H9 (cell line): ENCODE measurements at regions not wholly inside any gene's neighbourhood (a gene's known extent, or its start where the extent isn't known, plus 50 kb on each side); places are given as distances from the start of the nearest gene placed in this dataset.

Experiments used
- DNase-seq: peaks from one replicate; pipeline ENCODE4 v3.0.0-alpha.2; 2017
- H2AFZ ChIP-seq: one replicate; pipeline ENCODE4 v1.6.1; 2013; ENCODE audit warnings: mild to moderate bottlenecking, low read length, control low read depth, moderate library complexity
- H2AK5ac ChIP-seq: 2 replicates; pipeline ENCODE4 v1.6.1; 2013; ENCODE audit warnings: low read length, control low read depth, mixed read lengths; ENCODE audit not compliant: insufficient read length
- H2BK120ac ChIP-seq: one replicate; pipeline ENCODE4 v1.6.1; 2013; ENCODE audit warnings: low read depth, mild to moderate bottlenecking, low read length, control low read depth, inconsistent platforms; ENCODE audit not compliant: poor library complexity, severe bottlenecking
- H2BK12ac ChIP-seq: 2 replicates; pipeline ENCODE4 v1.6.1; 2013; ENCODE audit warnings: low read length, control low read depth, mixed read lengths, low read depth; ENCODE audit not compliant: insufficient read length
- H2BK15ac ChIP-seq: 2 replicates; pipeline ENCODE4 v1.6.1; 2013; ENCODE audit warnings: low read depth, low read length, control low read depth
- H2BK20ac ChIP-seq: one replicate; pipeline ENCODE4 v1.6.1; 2013; ENCODE audit warnings: low read depth, mild to moderate bottlenecking, low read length, control low read depth, inconsistent platforms; ENCODE audit not compliant: poor library complexity, severe bottlenecking
- H2BK5ac ChIP-seq: 2 replicates; pipeline ENCODE4 v1.6.1; 2013; ENCODE audit warnings: low read length, control low read depth, mixed read lengths; ENCODE audit not compliant: insufficient read length
- H3K14ac ChIP-seq: 2 replicates; pipeline ENCODE4 v1.6.1; 2013; ENCODE audit warnings: low read length, control low read depth; ENCODE audit not compliant: insufficient read depth
- H3K18ac ChIP-seq: 2 replicates; pipeline ENCODE4 v1.6.1; 2013; ENCODE audit warnings: low read depth, mild to moderate bottlenecking, mixed read lengths, low read length, control low read depth; ENCODE audit not compliant: insufficient read length
- H3K23ac ChIP-seq: 2 replicates; pipeline ENCODE4 v1.6.1; 2013; ENCODE audit warnings: low read length, control low read depth, mixed read lengths, low read depth; ENCODE audit not compliant: insufficient read length
- H3K23me2 ChIP-seq: 2 replicates; pipeline ENCODE4 v1.6.1; 2013; ENCODE audit warnings: low read depth, mild to moderate bottlenecking, mixed read lengths, low read length, control low read depth; ENCODE audit not compliant: insufficient read length, poor library complexity, severe bottlenecking
- H3K27ac ChIP-seq: 2 replicates; pipeline ENCODE4 v1.5.1; 2013; ENCODE audit warnings: low read length, control low read depth, mixed read lengths, low read depth; ENCODE audit not compliant: insufficient read length
- H3K27me3 ChIP-seq: 2 replicates; pipeline ENCODE4 v1.6.1; 2013; ENCODE audit warnings: low read length, control low read depth, inconsistent platforms; ENCODE audit not compliant: insufficient read depth
- H3K4ac ChIP-seq: 2 replicates; pipeline ENCODE4 v1.6.1; 2013; ENCODE audit warnings: low read depth, mild to moderate bottlenecking, control low read depth, inconsistent platforms, low read length, moderate library complexity
- H3K4me1 ChIP-seq: 2 replicates; pipeline ENCODE4 v1.6.1; 2013; ENCODE audit warnings: low read length, control low read depth, inconsistent platforms; ENCODE audit not compliant: insufficient read depth
- H3K4me2 ChIP-seq: 2 replicates; pipeline ENCODE4 v1.6.1; 2013; ENCODE audit warnings: low read length, control low read depth, mixed read lengths; ENCODE audit not compliant: insufficient read length, insufficient read depth
- H3K56ac ChIP-seq: 2 replicates; pipeline ENCODE4 v1.6.1; 2013; ENCODE audit warnings: low read depth, mild to moderate bottlenecking, mixed read lengths, low read length, control low read depth; ENCODE audit not compliant: insufficient read length
- H3K79me1 ChIP-seq: 2 replicates; pipeline ENCODE4 v1.6.1; 2013; ENCODE audit warnings: low read depth, mild to moderate bottlenecking, moderate library complexity, low read length, control low read depth, inconsistent platforms; ENCODE audit not compliant: insufficient read depth, poor library complexity, severe bottlenecking
- H3K79me2 ChIP-seq: 2 replicates; pipeline ENCODE4 v1.6.1; 2013; ENCODE audit warnings: low read length, control low read depth, inconsistent platforms; ENCODE audit not compliant: insufficient read depth
- H3K9ac ChIP-seq: 2 replicates; pipeline ENCODE4 v1.6.1; 2013; ENCODE audit warnings: low read length, control low read depth, mixed read lengths; ENCODE audit not compliant: insufficient read length; ENCODE audit errors: extremely low read depth
- H3K9me3 ChIP-seq: one replicate; pipeline ENCODE4 v1.6.1; 2013; ENCODE audit warnings: low read depth, low read length, inconsistent platforms; ENCODE audit not compliant: control insufficient read depth
- H3T11ph ChIP-seq: one replicate; pipeline ENCODE4 v1.6.1; 2013; ENCODE audit warnings: mild to moderate bottlenecking, low read length, control low read depth, inconsistent platforms
- H4K20me1 ChIP-seq: one replicate; pipeline ENCODE4 v1.6.1; 2013; ENCODE audit not compliant: control insufficient read depth, insufficient read length, insufficient read depth
- H4K5ac ChIP-seq: 2 replicates; pipeline ENCODE4 v1.6.1; 2013; ENCODE audit warnings: low read depth, mild to moderate bottlenecking, mixed read lengths, low read length, control low read depth; ENCODE audit not compliant: insufficient read length
- H4K8ac ChIP-seq: replicated peaks from 2 replicates; pipeline ENCODE4 v1.6.1; 2013; ENCODE audit warnings: low read length, control low read depth, mixed read lengths, low read depth; ENCODE audit not compliant: insufficient read length
- H4K91ac ChIP-seq: 2 replicates; pipeline ENCODE4 v1.6.1; 2013; ENCODE audit warnings: low read depth, mild to moderate bottlenecking, moderate library complexity, mixed read lengths, low read length, control low read depth; ENCODE audit not compliant: insufficient read length
- H3K27ac Mint-ChIP-seq, 3 experiments: 2 replicates in 2 of 3; 3 replicates in 1 of 3; pipeline ENCODE4 v1.8.0; 2020 to 2021; ENCODE audit warnings: mixed read lengths in 3 of 3, mild to moderate bottlenecking in 1 of 3, moderate library complexity in 1 of 3
- H3K27me3 Mint-ChIP-seq: 2 replicates; pipeline ENCODE4 v1.8.0; 2021; ENCODE audit warnings: low read depth, mild to moderate bottlenecking, moderate library complexity, mixed read lengths
- H3K36me3 Mint-ChIP-seq, 3 experiments: 2 replicates in 2 of 3; 3 replicates in 1 of 3; pipeline ENCODE4 v1.8.0; 2020 to 2021; ENCODE audit warnings: low read depth in 3 of 3, mixed read lengths in 3 of 3; ENCODE audit not compliant: insufficient read depth in 1 of 3
- H3K4me1 Mint-ChIP-seq, 2 experiments: 2 replicates each; pipeline ENCODE4 v1.8.0; 2020; ENCODE audit warnings: mixed read lengths in 2 of 2
- H3K4me3 Mint-ChIP-seq, 2 experiments: 2 replicates in 1 of 2; 3 replicates in 1 of 2; pipeline ENCODE4 v1.8.0; 2020 to 2021; ENCODE audit warnings: mild to moderate bottlenecking in 2 of 2, mixed read lengths in 2 of 2, moderate library complexity in 1 of 2
- H3K9me3 Mint-ChIP-seq, 2 experiments: 2 replicates in 1 of 2; 3 replicates in 1 of 2; pipeline ENCODE4 v1.8.0; 2020; ENCODE audit warnings: mild to moderate bottlenecking in 2 of 2, mixed read lengths in 2 of 2, moderate library complexity in 1 of 2
- CTCF ChIP-seq: fragments of 200-600 bp; sonication (generic); conservative IDR thresholded peaks from 3 replicates; pipeline ENCODE4 v1.8.0; 2021; ENCODE audit warnings: antibody characterized with exemption, mild to moderate bottlenecking
- WGBS: extraction: QIAGEN DNeasy Blood & Tissue Kit; methylation state at CpG from one replicate; pipeline ENCODE4 v1.1.7; 2013; ENCODE audit warnings: missing lambda C conversion rate, low lambda C conversion rate, mixed read lengths; ENCODE audit not compliant: insufficient read length; ENCODE audit errors: extremely low coverage; 5-methylcytosine and 5-hydroxymethylcytosine counted together

- H3K27me3 Mint-ChIP-seq, result no peaks in the 10 kb centered on the region
- no peak overlapping the region for H2BK15ac ChIP-seq
- no peaks in the 10 kb centered on the region for H3K9me3 ChIP-seq
- H3K56ac ChIP-seq, result no peak overlapping the region
- DNase-seq, result no peak
- H3K27me3 ChIP-seq, result no peaks in the 10 kb centered on the region
- H3K9ac ChIP-seq, result no peak overlapping the region
- H3K4ac ChIP-seq, result no peak overlapping the region
- H3K23me2 ChIP-seq, result no peaks in the 10 kb centered on the region
- no peak overlapping the region for H4K8ac ChIP-seq
- H4K20me1 ChIP-seq, result no peaks in the 10 kb centered on the region
- no peak overlapping the region for H4K5ac ChIP-seq
- no peaks in the 10 kb centered on the region for H3K4me1 ChIP-seq
- no peak overlapping the region for H3K4me2 ChIP-seq
- H2BK5ac ChIP-seq, result no peak overlapping the region
- no peak overlapping the region for H2AK5ac ChIP-seq
- no peak overlapping the region for H2AFZ ChIP-seq
- no peak overlapping the region for H3K27ac Mint-ChIP-seq
- peaks cover 4 to 8% (median 7%) of the 10 kb centered on the region in 3 experiments; a peak in 5 of 7 replicates for H3K36me3 Mint-ChIP-seq
- H2BK120ac ChIP-seq, result no peak overlapping the region
- H3K9me3 Mint-ChIP-seq, result peaks cover 4 to 5% of the 10 kb centered on the region in 2 experiments
- no peak for TF ChIP-seq CTCF
- no peaks in the 10 kb centered on the region for H3K79me1 ChIP-seq
- H3T11ph ChIP-seq, result no peak overlapping the region
- no peak overlapping the region for H2BK20ac ChIP-seq
- H3K4me1 Mint-ChIP-seq, result no peaks in the 10 kb centered on the region
- no peak overlapping the region for H2BK12ac ChIP-seq
- no peak overlapping the region for H4K91ac ChIP-seq
- H3K79me2 ChIP-seq, result no peaks in the 10 kb centered on the region
- no CpG with 5 or more reads among the region's 2 CpGs for WGBS
- H3K18ac ChIP-seq, result no peak overlapping the region
- no peak overlapping the region for H3K27ac ChIP-seq
- H3K23ac ChIP-seq, result no peak overlapping the region
- no peak overlapping the region for H3K14ac ChIP-seq
- H3K4me3 Mint-ChIP-seq, result no peak overlapping the region
These were observed 868.4 kb downstream of the KCNMA1 start for GRCh38 chr10:76769161-76769560.
